Neural cell (in vitro differentiated cells): ENCODE measurements at regions not wholly inside any gene's neighbourhood (a gene's known extent, or its start where the extent isn't known, plus 50 kb on each side); places are given as distances from the start of the nearest gene placed in this dataset.

Source experiments
- H2AFZ ChIP-seq: fragments of 200-600, 300-800 bp; sonication (generic), shearing (Covaris generic); 2 replicates; pipeline ENCODE4 v1.6.0; 2014; ENCODE audit warnings: low read depth, mild to moderate bottlenecking, antibody characterized with exemption, low read length, moderate library complexity
- H3F3A ChIP-seq: fragments of 200-600 bp; shearing (Covaris generic); 2 replicates; pipeline ENCODE4 v1.6.1; 2016; ENCODE audit warnings: mild to moderate bottlenecking, moderate library complexity, mixed read lengths, antibody characterized with exemption, low read length; ENCODE audit not compliant: insufficient read depth, poor library complexity, severe bottlenecking
- H3K27ac ChIP-seq: fragments of 200-600, 300-800 bp; sonication (generic), shearing (Covaris generic); 2 replicates; pipeline ENCODE4 v1.5.1; 2014; ENCODE audit warnings: mild to moderate bottlenecking, low read length, moderate library complexity
- H3K27me3 ChIP-seq: fragments of 300-800, 200-600 bp; sonication (generic), shearing (Covaris generic); 2 replicates; pipeline ENCODE4 v1.6.0; 2014; ENCODE audit warnings: mild to moderate bottlenecking, low read depth, low read length, moderate library complexity; ENCODE audit not compliant: insufficient read depth
- H3K36me3 ChIP-seq: fragments of 300-800, 200-600 bp; sonication (generic), shearing (Covaris generic); 2 replicates; pipeline ENCODE4 v1.5.1; 2014; ENCODE audit warnings: mild to moderate bottlenecking, antibody characterized with exemption, low read length, moderate library complexity; ENCODE audit not compliant: insufficient read depth
- H3K4me2 ChIP-seq: fragments of 300-800, 200-600 bp; sonication (generic), shearing (Covaris generic); 2 replicates; pipeline ENCODE4 v1.6.0; 2014; ENCODE audit warnings: mild to moderate bottlenecking, low read length
- H3K4me3 ChIP-seq: fragments of 300-800, 200-600 bp; sonication (generic), shearing (Covaris generic); 2 replicates; pipeline ENCODE4 v1.5.1; 2014; ENCODE audit warnings: mild to moderate bottlenecking, low read length, moderate library complexity
- H3K79me2 ChIP-seq: fragments of 200-600 bp; shearing (Covaris generic); replicated peaks from 2 replicates; pipeline ENCODE4 v1.6.0; 2014; ENCODE audit warnings: mild to moderate bottlenecking, low read length, moderate library complexity; ENCODE audit not compliant: insufficient read depth
- H3K9ac ChIP-seq: fragments of 300-800, 200-600 bp; sonication (generic), shearing (Covaris generic); 2 replicates; pipeline ENCODE4 v1.6.1; 2016; ENCODE audit warnings: mild to moderate bottlenecking, low read length, mixed read lengths
- H3K9me2 ChIP-seq: fragments of 200-600 bp; shearing (Covaris generic); 2 replicates; pipeline ENCODE4 v1.6.1; 2016; ENCODE audit warnings: mild to moderate bottlenecking, low read length, mixed read lengths; ENCODE audit not compliant: insufficient read depth
- H3K9me3 ChIP-seq: fragments of 200-600, 300-800 bp; sonication (generic), shearing (Covaris generic); 2 replicates; pipeline ENCODE4 v1.6.1; 2016; ENCODE audit warnings: mild to moderate bottlenecking, mixed run types, low read length, moderate library complexity, mixed read lengths
- H4K20me1 ChIP-seq: fragments of 200-600 bp; shearing (Covaris generic); 2 replicates; pipeline ENCODE4 v1.6.1; 2016; ENCODE audit warnings: mild to moderate bottlenecking, mixed run types; ENCODE audit not compliant: insufficient read depth
- EP300 ChIP-seq: fragments of 450-650 bp; conservative IDR thresholded peaks from 2 replicates; pipeline ENCODE4 v1.6.1; 2014; ENCODE audit warnings: antibody characterized with exemption, mild to moderate bottlenecking, moderate library complexity; ENCODE audit not compliant: poor library complexity, severe bottlenecking
- EZH2 ChIP-seq: fragments of 200-600, 300-800 bp; shearing (Covaris generic), sonication (generic); IDR thresholded peaks from 2 replicates; pipeline ENCODE4 v1.6.1; 2014; ENCODE audit warnings: antibody characterized with exemption, low read length, borderline replicate concordance, mild to moderate bottlenecking; ENCODE audit not compliant: insufficient read depth, poor library complexity, severe bottlenecking
- MXI1 ChIP-seq: fragments of 450-650 bp; conservative IDR thresholded peaks from 2 replicates; pipeline ENCODE4 v1.6.1; 2014; ENCODE audit warnings: antibody characterized with exemption, mild to moderate bottlenecking; ENCODE audit not compliant: poor library complexity, severe bottlenecking
- POLR2AphosphoS5 ChIP-seq: IDR thresholded peaks from 2 replicates; pipeline ENCODE4 v1.6.1; 2012
- RAD21 ChIP-seq: fragments of 450-650 bp; conservative IDR thresholded peaks from 2 replicates; pipeline ENCODE4 v1.6.1; 2014; ENCODE audit warnings: antibody characterized with exemption, mild to moderate bottlenecking, moderate library complexity
- SMC3 ChIP-seq: fragments of 450-650 bp; conservative IDR thresholded peaks from 2 replicates; pipeline ENCODE4 v1.6.1; 2014; ENCODE audit warnings: antibody characterized with exemption, mild to moderate bottlenecking, moderate library complexity; ENCODE audit not compliant: poor library complexity
- TAF1 ChIP-seq: IDR thresholded peaks from 2 replicates; pipeline ENCODE4 v1.6.1; 2012; ENCODE audit warnings: low read depth
- TF ChIP-seq, protein P1 (sequence below): fragments of 450-650 bp; IDR thresholded peaks from 2 replicates; pipeline ENCODE4 v1.5.1; 2014; ENCODE audit warnings: antibody characterized with exemption, mild to moderate bottlenecking, moderate library complexity; ENCODE audit not compliant: poor library complexity, severe bottlenecking
- TF ChIP-seq, protein P2 (sequence below): IDR thresholded peaks from 2 replicates; pipeline ENCODE4 v1.6.1; 2012; ENCODE audit warnings: borderline replicate concordance

DNA sequence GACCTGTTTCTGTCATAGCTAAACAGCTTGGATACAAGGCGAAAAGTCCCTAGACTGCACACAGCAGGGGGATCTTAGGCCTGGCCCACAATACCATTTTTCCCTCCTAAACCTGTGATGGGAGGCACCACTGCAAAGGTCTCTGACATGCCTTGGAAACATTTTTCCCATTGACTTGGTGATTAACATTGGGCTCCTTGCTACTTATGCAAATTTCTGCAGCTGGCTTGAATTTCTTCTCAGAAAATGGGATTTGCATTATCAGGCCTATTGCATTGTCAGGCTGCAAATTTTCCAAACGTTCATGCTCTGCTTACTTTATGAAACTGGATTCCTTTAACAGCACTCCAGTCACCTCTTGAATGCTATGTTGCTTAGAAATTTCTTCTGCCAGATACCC, 136.2 kb upstream of the TSHZ3 start:
- TF ChIP-seq RAD21 (no peak), EZH2 (no peak), MXI1 (no peak), TAF1 (no peak), POLR2AphosphoS5 (no peak), EP300 (no peak), SMC3 (no peak)
- TF ChIP-seq, protein P1, sequence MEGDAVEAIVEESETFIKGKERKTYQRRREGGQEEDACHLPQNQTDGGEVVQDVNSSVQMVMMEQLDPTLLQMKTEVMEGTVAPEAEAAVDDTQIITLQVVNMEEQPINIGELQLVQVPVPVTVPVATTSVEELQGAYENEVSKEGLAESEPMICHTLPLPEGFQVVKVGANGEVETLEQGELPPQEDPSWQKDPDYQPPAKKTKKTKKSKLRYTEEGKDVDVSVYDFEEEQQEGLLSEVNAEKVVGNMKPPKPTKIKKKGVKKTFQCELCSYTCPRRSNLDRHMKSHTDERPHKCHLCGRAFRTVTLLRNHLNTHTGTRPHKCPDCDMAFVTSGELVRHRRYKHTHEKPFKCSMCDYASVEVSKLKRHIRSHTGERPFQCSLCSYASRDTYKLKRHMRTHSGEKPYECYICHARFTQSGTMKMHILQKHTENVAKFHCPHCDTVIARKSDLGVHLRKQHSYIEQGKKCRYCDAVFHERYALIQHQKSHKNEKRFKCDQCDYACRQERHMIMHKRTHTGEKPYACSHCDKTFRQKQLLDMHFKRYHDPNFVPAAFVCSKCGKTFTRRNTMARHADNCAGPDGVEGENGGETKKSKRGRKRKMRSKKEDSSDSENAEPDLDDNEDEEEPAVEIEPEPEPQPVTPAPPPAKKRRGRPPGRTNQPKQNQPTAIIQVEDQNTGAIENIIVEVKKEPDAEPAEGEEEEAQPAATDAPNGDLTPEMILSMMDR, result no peak
- TF ChIP-seq, protein P2, sequence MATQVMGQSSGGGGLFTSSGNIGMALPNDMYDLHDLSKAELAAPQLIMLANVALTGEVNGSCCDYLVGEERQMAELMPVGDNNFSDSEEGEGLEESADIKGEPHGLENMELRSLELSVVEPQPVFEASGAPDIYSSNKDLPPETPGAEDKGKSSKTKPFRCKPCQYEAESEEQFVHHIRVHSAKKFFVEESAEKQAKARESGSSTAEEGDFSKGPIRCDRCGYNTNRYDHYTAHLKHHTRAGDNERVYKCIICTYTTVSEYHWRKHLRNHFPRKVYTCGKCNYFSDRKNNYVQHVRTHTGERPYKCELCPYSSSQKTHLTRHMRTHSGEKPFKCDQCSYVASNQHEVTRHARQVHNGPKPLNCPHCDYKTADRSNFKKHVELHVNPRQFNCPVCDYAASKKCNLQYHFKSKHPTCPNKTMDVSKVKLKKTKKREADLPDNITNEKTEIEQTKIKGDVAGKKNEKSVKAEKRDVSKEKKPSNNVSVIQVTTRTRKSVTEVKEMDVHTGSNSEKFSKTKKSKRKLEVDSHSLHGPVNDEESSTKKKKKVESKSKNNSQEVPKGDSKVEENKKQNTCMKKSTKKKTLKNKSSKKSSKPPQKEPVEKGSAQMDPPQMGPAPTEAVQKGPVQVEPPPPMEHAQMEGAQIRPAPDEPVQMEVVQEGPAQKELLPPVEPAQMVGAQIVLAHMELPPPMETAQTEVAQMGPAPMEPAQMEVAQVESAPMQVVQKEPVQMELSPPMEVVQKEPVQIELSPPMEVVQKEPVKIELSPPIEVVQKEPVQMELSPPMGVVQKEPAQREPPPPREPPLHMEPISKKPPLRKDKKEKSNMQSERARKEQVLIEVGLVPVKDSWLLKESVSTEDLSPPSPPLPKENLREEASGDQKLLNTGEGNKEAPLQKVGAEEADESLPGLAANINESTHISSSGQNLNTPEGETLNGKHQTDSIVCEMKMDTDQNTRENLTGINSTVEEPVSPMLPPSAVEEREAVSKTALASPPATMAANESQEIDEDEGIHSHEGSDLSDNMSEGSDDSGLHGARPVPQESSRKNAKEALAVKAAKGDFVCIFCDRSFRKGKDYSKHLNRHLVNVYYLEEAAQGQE, result no peak
- no peak overlapping the region for H3K4me3 ChIP-seq
- no peaks in the 10 kb centered on the region for H3K9me2 ChIP-seq
- H3K9me3 ChIP-seq, result no peaks in the 10 kb centered on the region
- H3K27ac ChIP-seq, result no peak overlapping the region
- no peaks in the 10 kb centered on the region for H3F3A ChIP-seq
- H3K4me2 ChIP-seq, result no peak overlapping the region
- no peaks in the 10 kb centered on the region for H4K20me1 ChIP-seq
- H2AFZ ChIP-seq, result no peak overlapping the region
- H3K79me2 ChIP-seq, result no peaks in the 10 kb centered on the region
- H3K27me3 ChIP-seq, result no peaks in the 10 kb centered on the region
- no peaks in the 10 kb centered on the region for H3K36me3 ChIP-seq
- H3K9ac ChIP-seq, result no peak overlapping the region

DNA sequence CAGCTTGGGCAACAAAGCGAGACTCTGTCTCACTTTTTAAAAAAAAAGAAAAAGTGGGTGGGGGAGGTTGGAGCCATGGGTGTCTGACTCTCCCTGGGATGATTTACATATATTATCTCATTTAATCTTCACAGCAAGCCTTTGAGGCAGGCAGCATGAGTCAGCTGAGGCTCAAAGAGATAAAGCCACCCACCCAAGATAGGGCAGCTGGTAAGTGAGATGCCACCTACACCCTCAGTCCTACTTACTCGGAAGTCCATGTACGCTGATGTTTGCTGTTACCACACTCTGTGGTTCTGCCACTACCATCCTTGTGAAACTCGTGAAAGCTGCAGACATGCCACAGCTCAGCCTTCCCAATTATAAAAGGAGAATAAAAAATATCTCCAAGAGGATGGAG, 142.0 kb upstream of the TSHZ3 start:
- Histone ChIP-seq H4K20me1 (no peaks in the 10 kb centered on the region), H3K4me3 (no peak overlapping the region), H3F3A (no peaks in the 10 kb centered on the region), H3K9me2 (no peaks in the 10 kb centered on the region), H3K9me3 (no peaks in the 10 kb centered on the region), H3K4me2 (no peak overlapping the region), H2AFZ (no peak overlapping the region), H3K9ac (no peak overlapping the region), H3K27ac (no peak overlapping the region), H3K36me3 (no peaks in the 10 kb centered on the region), H3K27me3 (no peaks in the 10 kb centered on the region), H3K79me2 (no peaks in the 10 kb centered on the region)
- TF ChIP-seq TAF1 (no peak), EZH2 (no peak), RAD21 (no peak), MXI1 (no peak), EP300 (no peak), SMC3 (no peak), POLR2AphosphoS5 (no peak)
- TF ChIP-seq, protein P1, result no peak
- TF ChIP-seq, protein P2, result no peak
